Stimulated activated CD4-positive, alpha-beta T cell treated with anti-CD3 and anti-CD28 coated beads, Interleukin-4, amount 100 ng/mL, for 4 hours (primary cell): ENCODE measurements at regions not wholly inside any gene's neighbourhood (a gene's known extent, or its start where the extent isn't known, plus 50 kb on each side); places are given as distances from the start of the nearest gene placed in this dataset.

Experiments used
- DNase-seq, 2 experiments: peaks; one replicate each; pipeline ENCODE4 v3.0.0-alpha.2; 2020

DNA sequence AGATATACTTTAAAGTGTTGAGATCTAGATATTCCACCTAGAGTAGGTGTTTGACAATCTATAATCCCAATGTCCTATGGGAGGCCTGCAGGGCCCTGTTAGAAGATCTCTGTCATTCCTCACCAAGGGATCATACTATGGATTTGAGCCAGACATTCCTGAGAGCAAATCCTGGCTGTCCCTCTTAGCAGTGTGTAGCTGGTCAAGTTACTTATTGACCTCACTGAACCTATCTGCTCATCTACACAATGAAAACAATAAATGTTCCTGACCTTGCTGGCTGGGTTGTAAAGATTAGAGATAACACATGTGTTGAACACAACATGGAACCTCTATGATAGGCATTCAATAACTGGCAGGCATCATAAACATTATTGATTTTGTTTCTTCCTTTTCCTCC is 265.6 kb upstream of the ATP11B start:
- no peak for DNase-seq

- DNase-seq, result no peak
These were observed 263.0 kb upstream of the ATP11B start for GRCh38 chr3:182530316-182530715.

DNA sequence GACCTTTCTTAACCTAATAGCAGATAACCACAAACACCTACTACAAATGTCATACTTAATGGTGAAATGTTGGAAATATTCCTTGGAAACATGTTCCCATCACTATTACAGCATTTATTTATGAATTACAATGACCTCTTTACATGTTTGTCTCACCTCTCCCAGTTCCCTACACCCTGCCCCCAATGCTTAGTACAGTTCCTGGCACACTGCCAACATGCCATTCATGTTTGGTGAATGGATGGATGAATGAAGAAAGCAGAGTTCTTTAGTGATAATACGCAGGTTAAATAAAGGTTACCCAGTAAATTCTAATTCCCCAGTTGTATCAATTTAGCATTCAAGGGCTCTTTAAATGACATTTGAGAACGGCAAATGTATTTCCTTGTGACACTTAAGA is 259.9 kb upstream of the ATP11B start:
- DNase-seq, result no peak

- no peak for DNase-seq
These were observed 248.8 kb upstream of the ATP11B start for GRCh38 chr3:182544542-182544941.

DNA sequence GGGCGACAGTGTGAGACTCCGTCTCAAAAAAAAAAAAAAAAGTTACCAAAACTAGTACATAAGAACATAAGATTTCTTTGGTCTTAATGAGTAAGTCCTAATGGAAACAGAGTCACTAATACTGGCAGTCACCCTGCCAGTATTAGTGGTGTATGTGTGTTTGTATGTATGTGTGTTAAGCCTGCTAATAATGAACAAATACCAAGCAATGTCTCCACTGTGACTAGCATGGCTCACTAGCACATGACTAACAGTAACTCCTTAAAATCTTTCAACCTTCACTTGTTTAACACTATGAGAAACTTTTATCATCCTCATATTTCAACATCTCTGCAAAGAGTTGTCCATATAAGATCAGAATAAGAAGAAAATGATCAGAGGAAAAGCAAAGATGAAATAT is 231.0 kb upstream of the ATP11B start:
- DNase-seq, result no peak

GRCh38 chr3:182565916-182566796 is 227.1 kb upstream of the ATP11B start:
- DNase-seq, result no peak

- no peak for DNase-seq
These were observed 225.6 kb upstream of the ATP11B start for GRCh38 chr3:182567700-182568099.

- no peak for DNase-seq
These were observed 225.0 kb upstream of the ATP11B start for GRCh38 chr3:182568261-182568660.

GRCh38 chr3:182568876-182569275 is 224.4 kb upstream of the ATP11B start:
- no peak for DNase-seq

GRCh38 chr3:182570946-182571594 is 222.2 kb upstream of the ATP11B start:
- DNase-seq, result no peak

DNA sequence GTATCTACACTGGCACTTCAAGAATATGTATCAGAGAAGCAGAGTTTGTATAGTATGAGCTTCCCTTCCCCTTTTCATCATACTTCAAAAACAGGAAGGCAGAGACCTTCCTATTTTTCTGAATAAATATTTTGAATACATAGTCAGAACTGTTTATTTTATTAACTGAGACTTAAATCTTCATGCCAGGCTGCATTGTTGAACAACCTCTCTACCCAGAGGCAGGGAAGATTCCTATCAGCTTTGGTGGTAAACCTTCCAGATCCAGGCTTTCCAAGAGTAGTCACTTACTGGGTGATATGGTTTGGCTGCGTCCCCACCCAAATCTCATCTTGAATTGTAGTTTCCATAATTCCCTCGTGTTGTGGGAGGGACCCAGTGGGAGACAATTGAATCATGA is 217.4 kb upstream of the ATP11B start:
- no peak for DNase-seq

DNA sequence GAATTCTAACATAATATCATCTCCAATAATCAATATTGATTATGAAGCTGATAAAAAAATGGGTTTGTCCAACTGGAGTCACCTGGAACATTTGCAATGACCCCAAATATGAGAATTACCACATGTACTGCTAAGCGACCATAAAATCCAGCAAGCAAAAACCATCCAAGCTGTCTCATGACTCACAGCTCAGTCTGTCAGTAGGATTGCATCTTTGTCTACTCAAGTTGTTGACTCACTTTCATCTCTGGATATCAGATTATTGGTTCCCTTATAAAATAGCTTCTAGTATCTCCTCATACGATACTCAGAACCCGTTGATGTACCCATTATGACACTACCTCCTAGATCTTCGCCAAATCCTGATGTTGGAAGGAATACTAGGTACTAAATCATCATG is 209.8 kb upstream of the ATP11B start:
- no peak for DNase-seq

DNA sequence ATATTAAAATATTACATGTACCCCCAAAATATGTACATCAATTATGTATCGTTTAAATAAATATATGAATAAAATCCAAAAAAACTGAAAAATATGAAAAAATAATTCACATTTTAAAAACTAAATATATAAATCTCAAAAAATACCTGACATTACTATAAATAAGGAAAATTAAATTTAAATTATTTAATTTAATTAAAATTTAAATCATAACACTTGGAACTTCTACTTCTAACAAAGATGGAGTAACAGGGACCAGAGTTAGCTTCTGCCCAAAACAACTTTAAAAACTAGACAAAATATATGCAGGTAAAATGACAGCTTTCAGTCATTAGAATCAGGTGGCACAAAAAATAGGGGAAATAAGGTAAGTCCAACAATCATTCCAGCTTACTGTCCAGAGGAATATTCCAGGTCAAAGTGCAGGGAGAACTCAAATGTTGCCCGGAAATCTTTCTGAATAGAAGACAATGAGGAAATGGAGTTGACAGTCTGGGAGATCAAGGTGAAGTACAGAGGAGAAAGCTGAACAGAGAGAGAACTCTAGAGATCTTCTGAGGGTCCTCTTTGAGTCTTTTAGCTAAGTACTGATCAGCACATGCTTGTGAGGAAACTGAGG is 207.7 kb upstream of the ATP11B start:
- DNase-seq, result no peak

DNA sequence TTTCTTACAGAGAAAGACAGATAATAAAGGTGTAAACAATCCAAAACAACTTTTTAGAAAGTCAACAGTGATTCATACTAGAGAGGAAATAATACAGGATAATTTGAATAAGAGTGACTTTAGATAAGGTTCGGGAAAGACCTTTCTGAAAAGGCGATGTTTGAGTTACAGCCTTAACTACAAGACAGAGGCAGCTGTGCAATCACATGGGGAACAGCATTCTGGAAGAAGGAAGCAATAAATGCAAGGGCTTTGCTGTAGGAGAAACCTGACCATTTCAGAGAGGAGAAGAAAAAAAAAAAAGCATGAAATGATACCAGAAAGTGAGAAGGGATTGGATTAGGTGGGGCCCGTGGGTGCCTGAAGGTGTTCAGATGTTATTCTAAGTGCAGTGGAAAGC is 200.6 kb upstream of the ATP11B start:
- no peak for DNase-seq

DNA sequence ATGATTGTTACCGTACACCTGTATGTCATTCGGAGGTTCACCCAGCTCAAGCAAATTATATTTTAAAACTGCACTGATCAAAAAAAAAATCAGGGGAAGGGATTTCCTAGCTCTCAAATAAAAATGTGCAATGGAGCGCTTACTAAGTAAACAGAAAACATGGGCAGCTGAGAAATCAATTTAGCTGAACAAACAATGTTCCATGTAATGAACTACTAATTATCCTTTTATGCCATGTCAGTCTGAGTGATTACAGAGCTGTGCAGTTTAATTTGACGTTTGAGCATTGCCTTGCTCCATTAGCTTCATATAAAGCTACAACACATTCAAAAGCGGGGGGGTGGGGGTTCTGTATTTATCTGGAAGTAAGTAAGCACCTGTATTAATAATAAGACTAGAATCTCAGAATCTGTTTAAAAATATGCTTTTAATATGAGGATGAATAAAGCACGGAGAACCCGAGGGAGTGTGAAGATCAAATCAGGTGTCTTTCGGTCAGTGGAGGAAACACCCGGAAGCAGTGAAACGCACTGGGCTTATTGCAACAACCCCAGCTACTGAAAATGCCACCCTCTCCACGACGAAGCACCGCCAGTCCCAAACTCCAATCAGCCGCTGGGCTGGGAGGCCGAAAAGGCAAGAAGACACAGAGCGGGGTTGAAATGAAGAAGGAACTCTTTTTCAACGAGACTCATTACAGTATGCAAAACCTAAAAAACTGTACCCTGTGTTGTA is 196.5 kb upstream of the ATP11B start:
- no peak for DNase-seq

DNA sequence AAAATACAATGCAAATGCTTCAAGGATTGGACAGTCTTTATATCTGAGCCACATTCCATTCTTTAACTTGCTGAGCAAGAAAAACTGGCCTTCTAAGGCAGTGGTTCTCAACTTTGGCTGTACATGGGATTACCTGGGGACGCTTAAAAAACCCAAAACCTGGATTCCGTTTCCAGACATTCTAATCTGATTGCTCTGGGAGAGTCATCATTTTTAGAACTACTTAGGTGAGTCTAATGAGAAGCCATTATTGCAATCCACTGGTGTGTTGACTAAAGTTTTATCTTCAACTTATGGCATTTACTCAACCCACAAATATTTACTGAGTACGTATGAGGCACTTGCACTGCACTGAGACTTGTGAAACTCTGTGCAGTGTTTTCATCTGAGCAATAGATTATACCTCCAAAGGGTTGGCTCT is 195.7 kb upstream of the ATP11B start:
- no peak for DNase-seq

GRCh38 chr3:182601597-182601996 is 191.7 kb upstream of the ATP11B start:
- no peak for DNase-seq

DNA sequence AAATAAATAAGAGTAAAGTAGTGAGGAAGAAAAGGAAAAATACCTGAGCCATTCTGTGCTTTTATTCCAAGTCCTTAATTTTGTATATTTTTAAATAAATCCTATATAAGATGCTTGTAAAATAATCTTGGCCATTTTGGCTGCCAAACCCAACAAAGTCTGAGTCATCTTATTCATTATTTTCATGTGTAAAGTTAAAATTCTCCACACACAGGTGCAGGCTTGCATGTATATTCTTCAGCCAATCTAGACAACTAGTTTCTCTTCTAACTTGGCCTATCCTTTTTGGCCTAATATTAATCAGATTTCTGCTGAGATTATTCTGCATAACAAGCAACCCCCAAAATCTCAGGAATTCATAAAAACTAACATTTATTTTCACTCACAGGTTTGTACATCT is 189.8 kb upstream of the ATP11B start:
- DNase-seq, result no peak

GRCh38 chr3:182605882-182606611 is 187.3 kb upstream of the ATP11B start:
- no peak for DNase-seq

DNA sequence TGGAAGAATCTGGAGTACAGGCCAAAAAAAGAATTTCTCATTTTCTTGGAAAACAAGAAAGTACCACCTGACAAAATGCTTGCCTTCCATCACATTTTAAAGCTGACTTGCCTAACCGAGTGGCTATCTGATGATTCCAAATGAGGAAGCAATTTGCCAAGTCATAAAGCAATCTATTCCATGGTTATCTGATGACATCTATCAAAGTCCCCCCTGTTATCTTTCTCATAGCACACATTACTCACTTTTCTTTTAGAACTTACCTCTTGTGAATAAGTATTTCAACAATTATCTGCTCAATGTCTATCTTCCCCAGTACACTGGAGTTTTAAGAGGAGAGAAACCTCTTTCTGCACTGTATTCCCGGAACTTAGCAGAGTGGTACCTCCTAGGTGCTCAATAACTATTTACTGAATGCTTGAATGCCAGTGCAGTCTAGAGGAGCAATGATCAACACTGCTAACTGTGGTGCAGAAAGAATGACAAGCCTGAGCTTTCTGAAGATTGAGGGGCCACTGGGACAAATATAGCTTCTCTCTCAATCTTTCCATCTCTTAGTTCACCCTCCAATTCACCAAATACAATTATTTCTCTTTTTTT is 186.3 kb upstream of the ATP11B start:
- DNase-seq, result no peak

DNA sequence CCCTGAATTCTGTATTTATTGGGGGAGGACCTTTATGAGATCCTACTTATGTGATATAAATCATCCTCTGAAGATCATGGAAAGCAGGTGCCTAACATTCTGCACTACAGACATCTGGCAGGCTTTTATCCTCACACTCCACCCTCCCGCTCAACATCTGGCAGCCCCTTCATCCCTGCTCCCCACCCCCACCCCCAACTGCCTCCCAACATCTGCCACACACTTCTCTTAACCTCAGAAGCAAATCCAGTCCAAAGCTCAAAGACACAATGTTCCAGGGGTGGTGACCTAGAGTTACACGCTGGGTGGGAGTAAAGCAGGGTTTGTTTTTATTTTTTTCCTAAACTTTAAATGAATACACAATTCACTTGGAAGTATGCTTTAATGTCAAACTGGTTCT is 184.5 kb upstream of the ATP11B start:
- no peak for DNase-seq

GRCh38 chr3:182609575-182610156 is 183.6 kb upstream of the ATP11B start:
- no peak for DNase-seq
